GM21423 (cell line): ENCODE measurements at regions not wholly inside any gene's neighbourhood (a gene's known extent, or its start where the extent isn't known, plus 50 kb on each side); places are given as distances from the start of the nearest gene placed in this dataset.
"Not testable (repeated sequence)": the region's sequence is repeated elsewhere in the genome, so short reads cannot be mapped to it uniquely, and the experiment has no call there.

Source experiments
- ATAC-seq: cut with Tn5 transposase; IDR thresholded peaks from one replicate; pipeline ENCODE4 v1.9.1; 2021; ENCODE audit warnings: mild to moderate bottlenecking, moderate library complexity; ENCODE audit not compliant: unreplicated experiment

DNA sequence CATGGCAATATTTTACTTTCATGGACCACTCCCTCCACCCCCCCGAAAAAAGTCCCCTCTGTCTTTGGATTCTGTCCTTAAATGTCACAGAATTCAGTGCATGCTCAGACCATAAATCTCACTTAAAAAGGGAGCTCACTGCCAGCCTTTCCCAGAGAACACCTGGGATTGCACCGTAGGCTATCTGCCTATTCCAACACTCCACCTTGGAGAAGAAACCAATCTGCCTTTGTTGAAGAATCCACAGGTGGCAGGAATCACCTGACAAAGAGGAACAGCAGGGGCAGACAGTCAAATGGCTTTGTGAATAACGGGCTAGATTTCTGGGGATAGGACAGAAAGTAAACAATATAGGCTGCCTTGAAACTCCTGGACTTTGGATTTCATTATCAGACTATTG lies 306.7 kb upstream of the BRINP1 start:
- ATAC-seq: no peak

DNA sequence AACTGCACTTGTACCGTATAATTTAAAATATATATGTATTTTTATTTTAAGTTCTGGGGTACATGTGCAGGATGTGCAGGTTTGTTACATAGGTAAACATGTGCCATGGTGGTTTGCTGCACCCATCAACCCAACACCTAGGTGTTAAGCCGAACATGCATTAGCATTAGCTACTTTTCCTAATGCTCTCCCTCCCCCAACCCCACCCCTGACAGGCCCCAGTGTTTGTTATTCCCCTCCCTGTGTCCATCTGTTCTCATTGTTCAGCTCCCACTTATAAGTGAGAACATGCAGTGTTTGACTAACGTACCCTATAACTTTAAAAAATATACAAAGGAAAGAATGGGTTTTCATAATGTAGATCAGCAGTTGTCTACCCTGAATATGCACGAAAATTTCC lies 303.5 kb upstream of the BRINP1 start:
- ATAC-seq: not testable (repeated sequence)

DNA sequence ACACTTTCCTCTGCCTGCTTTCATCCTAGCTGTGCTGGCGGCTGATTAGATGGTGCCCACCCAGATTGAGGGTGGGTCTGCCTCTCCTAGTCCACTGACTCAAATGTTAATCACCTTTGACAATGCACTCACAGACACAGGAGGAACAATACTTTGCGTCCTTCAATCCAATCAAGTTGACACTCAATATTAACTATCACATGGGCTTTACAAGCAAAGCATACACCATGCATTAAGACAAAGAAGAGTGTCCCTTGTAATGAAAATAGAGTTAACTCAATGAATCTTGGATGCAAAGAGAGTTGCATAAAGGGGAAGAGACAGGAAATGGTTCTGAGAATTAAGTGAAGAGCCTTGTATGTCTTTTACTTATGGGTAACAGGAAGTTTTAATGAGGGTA lies 298.7 kb upstream of the BRINP1 start:
- no peak for ATAC-seq

DNA sequence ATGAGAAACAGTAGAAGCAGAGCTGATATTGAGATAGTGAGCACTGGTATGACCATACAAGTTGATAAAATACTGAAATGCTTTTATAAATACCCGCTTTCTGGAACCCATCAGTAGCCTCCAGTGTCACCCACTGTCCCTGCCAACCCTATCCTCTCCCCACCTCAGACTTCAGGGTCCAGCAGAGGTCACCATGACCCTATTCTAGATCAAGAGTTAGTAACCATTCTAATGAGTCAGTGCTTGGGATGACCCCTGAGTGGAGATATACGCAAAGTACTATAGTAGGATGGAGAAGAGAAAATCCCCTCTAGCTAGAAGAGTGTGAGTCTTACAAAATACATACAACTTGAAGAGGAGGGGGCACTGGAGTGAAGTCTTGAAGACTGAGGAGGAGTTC lies 297.9 kb upstream of the BRINP1 start:
- no peak for ATAC-seq

DNA sequence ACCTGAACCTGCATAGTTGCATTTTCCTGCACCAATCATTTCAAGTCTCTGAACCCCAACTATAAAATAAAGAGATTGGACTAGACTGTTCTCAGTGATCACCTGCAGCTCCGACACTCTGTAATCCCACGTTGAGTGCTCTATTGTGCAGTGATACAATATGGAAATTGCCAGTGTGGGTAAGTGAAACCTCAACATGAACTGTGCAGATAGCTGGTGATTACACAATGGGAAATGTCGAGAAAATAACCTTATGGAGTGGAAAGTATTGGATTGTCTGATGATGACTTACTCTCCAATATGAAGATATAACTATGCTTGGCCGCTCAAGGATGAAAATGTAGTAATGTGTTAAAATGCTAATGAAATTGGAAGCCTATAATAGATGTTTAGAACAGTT lies 293.1 kb upstream of the BRINP1 start:
- ATAC-seq: no peak

DNA sequence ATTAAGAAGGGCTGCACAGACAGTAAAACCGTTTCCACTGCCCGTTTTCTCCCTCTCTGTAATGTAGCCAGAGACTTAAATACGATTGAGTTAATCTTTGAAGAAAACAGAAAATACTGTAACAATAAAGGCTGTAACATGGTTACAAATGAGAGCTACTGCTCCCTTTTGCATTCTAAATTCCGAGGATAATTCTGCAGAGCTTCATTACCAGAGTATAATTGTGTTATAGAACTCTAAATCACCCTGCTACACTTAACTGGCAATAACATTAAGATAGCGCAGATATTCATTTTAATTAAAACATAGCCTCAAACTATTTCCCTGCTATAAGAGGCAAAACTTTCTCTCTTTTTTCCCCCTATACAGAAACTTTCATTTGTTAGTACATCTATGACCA lies 283.7 kb upstream of the BRINP1 start:
- ATAC-seq: no peak

DNA sequence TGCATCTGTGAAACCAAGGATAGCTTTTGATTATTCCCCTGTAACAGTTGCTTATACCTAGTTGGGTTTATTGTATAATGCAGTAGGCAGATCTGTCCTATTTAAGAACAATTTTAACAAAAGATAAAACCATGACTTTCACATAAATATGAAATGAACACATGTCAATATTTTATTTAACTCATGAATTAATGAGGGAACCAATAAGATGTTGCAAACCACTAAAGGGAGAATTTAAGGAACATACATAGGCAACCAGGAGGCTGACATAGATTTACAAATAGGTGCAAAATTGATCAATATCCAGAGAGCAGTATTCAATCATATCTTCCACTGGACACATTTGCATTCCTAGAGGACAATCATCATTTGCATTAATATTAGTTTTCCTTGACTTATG lies 280.0 kb upstream of the BRINP1 start:
- no peak for ATAC-seq

DNA sequence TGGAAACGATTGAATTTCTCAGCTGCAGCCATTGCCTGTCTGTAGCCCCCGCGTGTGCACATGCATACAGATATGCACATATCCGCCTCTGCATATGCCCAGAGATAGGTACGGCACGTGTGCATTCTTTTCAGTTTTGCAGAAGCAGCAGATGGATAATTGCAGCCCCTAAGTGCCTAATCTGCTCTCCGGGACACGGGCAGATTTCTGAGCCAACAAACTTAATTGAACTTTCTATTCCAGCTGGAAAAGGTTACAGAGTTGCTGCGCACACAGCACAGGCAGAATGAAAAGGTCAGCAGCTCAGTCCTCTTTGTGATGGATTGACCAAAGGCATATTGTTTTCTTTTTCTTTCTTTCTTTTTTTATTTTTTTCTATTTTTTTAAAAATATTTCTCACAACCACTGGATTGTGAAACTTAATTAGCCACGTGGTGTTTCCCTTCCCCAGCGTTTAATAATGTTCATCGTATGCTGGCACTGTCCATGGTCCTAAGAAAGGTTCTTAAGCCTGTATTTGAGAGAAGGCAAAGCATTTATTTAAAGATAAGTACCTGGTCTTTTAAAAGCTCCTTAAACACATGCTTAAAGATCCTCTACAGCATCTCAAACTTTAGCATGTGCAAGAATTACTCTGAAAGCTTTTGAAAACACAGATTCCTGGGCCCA lies 270.2 kb upstream of the BRINP1 start:
- no peak for ATAC-seq

DNA sequence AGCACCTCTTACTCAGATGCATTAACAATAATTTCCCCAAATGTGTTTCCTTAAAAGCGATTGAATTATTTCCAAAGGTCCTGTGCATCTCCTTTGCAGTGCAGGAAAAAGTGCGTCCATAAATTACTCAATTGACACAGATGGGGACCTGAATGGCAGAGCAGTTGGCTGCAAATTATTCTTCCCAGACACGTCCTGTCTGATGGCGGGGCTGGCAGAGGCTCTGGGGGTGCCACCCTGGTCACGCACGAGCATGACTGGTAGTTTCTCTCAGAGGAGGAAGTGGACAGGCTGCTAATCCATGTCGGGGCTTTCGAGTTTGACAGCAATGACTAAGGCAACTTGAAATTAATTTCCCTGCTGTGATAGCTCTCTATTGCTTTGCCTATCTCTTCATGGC lies 264.8 kb upstream of the BRINP1 start:
- no peak for ATAC-seq

DNA sequence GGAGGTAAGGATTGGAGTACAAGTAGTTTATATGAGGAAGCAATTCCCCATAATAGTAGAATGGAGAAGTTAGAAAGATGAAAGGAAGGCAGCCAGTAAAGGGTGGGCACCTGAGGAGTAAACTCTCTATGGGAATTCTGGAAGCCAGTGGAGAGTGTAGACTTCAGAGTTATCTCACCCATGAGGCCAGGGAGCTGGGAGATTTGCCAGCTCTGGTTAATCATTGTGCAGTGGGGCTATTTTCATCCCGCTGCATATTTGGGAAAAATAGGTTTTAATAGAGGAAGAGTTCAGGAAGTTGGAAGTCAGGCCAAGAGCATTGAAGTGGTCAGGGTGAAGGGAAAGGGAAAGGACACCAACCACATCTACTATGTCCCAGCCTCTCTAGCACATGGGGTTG lies 242.3 kb upstream of the BRINP1 start:
- ATAC-seq: no peak

DNA sequence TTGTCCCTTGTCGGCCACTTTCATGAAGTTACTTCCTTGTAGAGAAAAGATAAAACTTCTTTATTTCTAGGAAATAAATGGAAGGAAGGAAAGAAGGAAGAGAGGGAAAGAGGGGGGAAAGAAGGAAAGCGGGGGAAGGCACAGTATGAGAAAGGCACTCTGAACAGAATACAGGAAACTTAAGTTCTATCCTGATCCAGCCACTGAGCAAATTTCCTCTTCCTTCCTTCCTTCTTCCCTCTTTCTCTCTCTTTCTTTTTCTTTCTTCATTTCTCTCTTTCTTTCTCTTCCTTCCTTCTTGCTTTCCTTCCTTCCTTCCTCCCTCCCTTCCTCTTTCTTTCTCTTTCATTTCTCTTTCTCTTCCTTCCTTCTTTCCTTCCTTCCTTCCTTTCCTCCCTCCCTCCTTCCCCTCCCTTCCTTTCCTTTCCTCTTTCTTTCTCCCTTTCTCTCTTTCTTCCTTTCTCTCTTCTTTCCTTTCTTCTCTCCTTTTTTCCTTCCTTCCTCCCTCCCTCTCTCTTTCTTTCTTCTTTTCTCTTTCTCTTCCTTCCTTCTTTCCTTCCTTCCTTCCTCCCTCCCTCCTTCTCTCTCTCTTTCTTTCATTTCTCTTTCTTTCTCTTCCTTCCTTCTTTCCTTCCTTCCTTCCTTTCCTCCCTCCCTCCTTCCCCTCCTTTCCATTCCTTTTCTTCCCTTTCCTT lies 240.2 kb upstream of the BRINP1 start:
- ATAC-seq: no peak

DNA sequence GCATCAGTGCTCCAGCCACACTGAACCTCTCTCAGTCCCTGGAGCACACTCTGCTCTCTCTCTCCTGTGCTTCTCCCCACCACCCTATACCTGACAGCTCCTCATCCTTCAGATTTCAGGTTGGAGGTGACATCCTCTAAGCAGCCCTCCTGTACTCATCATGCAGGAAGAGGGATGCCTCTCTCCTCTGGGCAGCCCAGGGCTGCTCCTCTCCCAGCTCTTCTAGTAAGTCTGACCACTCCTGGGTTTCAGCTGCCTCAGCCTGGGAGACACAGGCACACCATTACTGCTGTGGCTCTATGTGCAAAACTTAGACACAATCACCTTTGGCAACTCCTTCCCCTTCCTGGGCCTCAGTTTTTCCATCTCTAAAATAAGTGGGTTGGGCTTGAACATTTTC lies 232.4 kb upstream of the BRINP1 start:
- no peak for ATAC-seq

DNA sequence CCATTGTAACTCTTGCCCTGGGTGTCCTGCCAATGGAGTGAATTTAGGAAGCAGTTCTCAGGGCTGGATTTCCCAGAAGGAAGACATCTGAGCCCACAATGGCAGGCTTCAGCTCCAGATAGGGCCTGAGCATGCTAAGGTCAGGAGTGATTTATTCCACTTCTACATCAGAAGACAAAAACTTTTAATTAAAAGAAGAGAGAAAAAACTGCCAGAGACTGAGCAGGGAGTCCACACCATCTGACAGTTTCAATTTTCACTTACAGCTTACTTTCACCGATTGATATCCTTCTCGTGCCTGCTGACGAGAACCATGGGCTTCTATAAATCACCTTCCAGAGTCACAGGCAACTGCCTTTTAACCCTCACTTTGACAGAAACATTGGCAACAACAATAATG lies 228.3 kb upstream of the BRINP1 start:
- ATAC-seq: no peak

DNA sequence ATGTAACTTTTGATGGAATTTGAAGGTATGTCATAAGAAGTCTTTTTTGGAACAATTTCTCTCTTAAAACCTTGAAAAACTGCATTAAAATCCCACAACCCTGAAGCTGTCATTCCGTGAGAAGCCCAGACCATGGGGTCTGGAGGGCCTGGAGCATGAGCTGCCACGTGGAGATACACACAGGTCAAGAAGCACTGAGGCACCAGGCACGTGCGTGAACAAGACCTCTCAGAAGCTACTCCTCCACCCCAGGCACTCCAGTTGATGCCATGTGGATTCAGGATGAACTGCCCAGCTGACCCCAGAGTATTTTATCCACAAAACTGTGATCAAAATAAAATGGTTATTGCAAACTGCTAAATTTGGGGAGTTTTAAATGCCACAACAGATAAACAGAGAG lies 227.5 kb upstream of the BRINP1 start:
- no peak for ATAC-seq

DNA sequence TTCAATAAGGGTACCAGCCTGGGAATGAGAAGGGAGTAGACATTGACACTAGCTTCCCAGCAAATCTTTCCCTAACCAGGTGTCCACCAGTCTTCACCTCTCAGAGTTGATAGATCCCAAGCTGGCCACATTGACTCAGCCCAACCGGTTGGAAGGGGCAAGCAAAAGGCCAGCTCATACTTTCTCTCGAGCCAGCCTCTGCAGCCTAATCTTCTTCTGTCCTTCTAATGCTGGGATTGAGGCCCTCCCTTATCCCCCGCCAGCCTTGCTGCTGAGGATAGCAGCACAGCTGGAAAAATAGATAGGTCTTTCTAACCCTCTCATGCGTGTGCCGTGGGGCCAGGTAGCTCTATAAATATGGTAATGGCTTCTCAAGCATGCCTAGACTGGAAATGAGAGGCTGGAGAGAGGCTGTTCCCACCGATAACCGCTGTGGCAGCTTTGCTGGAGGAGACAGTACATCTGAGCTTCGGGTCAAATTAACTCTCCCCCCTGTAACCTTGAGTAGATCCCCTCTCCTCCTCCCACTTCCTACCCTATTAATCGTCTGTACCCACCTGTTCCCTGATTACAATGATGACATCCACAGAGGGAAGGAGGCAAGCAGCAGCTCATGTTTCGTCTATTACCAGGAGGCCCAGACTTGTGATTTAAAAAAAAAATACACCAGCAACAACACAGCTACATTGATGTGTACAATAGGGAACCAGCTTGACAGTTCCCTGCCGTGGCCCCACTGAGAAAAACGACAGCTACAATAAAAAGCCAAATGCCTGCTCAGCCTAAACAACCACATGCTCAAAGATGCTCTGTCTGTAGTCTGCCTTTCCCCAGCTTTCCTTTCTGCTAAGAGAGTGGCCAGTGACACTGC lies 219.9 kb upstream of the BRINP1 start:
- no peak for ATAC-seq

DNA sequence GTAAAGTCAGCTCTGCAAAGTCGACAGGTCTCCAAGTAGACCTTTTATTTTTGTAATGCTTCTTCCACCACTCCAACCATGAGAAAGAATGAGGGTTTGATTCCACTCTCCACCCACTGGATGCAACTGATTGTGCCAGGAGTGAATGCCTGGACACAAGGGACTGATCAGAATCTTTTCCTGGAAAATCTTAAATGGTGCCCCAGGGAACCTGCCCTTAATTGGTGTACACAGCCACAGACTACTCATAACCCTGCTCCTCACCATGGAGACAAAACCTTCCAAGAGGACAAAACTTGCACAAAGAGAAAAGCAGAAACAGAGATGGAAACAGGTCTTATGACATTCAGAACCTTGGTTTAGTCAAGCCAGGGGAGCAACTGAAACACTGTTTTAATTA lies 208.6 kb upstream of the BRINP1 start:
- no peak for ATAC-seq

DNA sequence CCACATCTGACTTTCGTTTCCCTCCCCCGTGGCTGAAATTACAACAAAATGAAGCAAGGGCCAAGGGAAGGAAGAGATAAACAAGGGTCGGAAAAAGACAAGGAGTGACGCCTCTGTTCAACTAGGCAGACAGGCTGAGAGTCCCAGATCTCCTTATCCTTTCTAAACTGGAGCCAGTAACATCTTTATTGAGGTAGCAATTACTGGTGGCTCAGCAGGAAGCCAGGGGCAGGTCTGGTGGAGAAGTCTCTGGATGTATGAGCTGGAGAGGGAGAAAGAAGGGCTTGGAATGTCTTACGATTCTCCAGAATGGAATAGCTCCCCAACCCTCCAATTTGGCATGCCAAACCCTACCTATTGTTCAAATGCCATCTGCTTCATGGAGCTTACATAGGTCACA lies 190.8 kb upstream of the BRINP1 start:
- ATAC-seq: no peak

DNA sequence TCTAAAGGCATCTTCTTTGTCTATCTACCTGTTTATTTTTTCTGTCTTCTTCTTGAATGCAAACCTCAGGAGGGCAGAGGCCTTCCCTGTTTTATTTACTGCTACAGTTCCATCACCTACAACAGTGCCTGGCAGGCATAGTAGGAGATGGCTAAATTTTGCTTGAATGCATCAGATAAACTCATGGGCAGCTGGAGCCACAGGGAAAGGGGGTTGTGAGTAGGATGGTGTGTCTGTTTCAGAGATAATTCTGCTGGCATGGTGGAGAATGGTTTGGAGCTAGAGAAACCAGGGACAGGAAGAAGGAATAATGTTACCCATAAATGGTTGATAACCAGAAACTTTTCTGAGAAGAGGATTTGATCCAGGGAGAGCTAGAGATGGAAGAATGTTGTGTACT lies 189.8 kb upstream of the BRINP1 start:
- no peak for ATAC-seq

DNA sequence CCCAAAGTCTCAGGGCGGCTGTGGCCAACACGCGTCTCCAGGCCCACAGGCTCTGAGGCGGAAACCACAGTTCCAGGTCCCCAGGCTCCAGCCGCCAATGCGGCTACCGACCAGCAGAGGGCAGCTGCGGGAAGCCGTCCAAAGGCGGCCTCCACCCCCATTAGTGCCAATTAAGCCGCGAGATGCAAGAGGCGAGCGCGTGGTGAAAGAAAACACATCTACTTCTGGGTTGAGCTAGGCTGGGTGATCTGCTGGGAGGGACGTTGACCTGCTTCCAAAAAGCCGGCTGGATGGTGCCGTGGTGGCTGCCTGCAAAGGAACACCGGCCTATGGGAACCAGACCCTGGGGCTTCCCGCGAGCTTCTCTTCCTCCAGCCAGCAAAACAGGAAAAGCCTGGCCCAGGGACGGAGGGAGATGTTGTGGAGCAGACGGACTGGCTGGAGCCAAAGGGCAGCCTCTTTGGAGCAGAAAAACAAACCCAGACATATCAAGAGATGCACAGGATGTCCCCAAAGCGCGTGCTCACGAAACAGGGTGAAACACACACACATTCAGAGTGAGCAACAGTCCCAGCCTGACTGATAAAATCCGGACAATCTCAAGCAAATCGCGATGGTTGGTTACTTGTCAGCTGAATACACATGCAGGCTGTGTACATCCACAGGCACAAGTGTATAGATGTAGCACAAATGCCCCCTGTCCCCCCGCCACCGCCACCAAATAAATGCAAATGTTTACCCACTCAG lies 187.1 kb upstream of the BRINP1 start:
- ATAC-seq: peak; percentile 99

DNA sequence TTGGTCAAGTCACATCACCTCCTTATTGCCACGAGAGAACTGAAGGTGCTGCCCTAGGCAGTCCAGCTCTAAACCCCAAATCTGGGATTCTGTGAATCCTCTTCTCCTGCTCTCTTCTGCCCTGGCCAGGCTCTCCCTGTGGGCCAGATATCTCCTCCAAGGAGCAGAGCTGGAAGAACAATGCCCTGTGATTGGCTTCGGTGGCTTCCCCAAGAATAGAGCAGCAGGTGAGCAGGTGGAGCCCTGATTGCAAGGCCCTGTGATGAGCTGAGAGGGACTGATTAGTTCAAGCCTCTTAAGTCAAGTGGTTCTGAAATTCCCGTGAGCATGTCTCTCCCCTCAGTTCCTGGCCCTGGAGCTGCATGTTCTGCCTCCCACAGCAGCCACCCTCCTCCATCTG lies 175.3 kb upstream of the BRINP1 start:
- ATAC-seq: no peak

DNA sequence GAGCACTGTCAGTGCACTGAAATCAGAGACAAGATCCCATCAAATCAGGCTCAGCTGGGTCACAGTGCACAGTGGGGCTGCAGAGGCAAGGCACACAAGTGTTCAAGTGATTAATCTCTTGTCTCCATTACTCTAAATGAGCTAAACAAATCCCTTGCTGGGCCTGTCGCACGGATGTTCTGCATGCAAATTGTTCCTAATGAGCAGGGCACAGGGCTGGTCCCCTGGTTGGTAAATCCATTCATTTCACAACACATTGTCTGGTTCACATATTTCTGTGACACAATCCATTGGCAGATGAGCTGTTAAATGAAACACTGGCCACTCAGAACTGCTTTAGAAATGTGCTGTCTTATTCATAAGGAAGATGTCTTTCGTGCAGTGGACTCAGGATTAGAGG lies 167.9 kb upstream of the BRINP1 start:
- ATAC-seq: no peak
